Dendritic cell treated with granulocyte-macrophage colony-stimulating factor and Interleukin-4, amounts not matched to agents 40 ng/mL and 50 ng/mL, for 4 days (primary cell): ENCODE measurements at regions not wholly inside any gene's neighbourhood (a gene's known extent, or its start where the extent isn't known, plus 50 kb on each side); places are given as distances from the start of the nearest gene placed in this dataset.

Experiments
- H3K27ac Mint-ChIP-seq: one replicate; pipeline ENCODE4 v1.8.0; 2022; ENCODE audit warnings: mild to moderate bottlenecking, mixed read lengths
- H3K27me3 Mint-ChIP-seq: one replicate; pipeline ENCODE4 v1.8.0; 2022; ENCODE audit warnings: mild to moderate bottlenecking, mixed read lengths
- H3K36me3 Mint-ChIP-seq: one replicate; pipeline ENCODE4 v1.8.0; 2022; ENCODE audit warnings: low read depth, mixed read lengths
- H3K4me1 Mint-ChIP-seq: one replicate; pipeline ENCODE4 v1.8.0; 2022; ENCODE audit warnings: low read depth, mixed read lengths
- H3K4me3 Mint-ChIP-seq: one replicate; pipeline ENCODE4 v1.8.0; 2022; ENCODE audit warnings: mild to moderate bottlenecking, moderate library complexity, mixed read lengths
- H3K9me3 Mint-ChIP-seq: one replicate; pipeline ENCODE4 v1.8.0; 2022; ENCODE audit warnings: mixed read lengths
- intact Hi-C: fragments of 100-400 bp; cut with micrococcal nuclease; formaldehyde crosslinking; loops from one replicate; pipeline ENCODE4 v1.15.0; 2022

GRCh38 chr13:39232401-39232980, 194.2 kb downstream of the NHLRC3 start:
- H3K27ac Mint-ChIP-seq: no peak overlapping the region
- intact Hi-C loops: no loop called here
- no peaks in the 10 kb centered on the region for H3K9me3 Mint-ChIP-seq
- no peaks in the 10 kb centered on the region for H3K4me1 Mint-ChIP-seq
- no peak overlapping the region for H3K4me3 Mint-ChIP-seq
- no peaks in the 10 kb centered on the region for H3K27me3 Mint-ChIP-seq
- no peaks in the 10 kb centered on the region for H3K36me3 Mint-ChIP-seq

GRCh38 chr13:39232999-39233398, 194.7 kb downstream of the NHLRC3 start:
- no peaks in the 10 kb centered on the region for H3K36me3 Mint-ChIP-seq

DNA sequence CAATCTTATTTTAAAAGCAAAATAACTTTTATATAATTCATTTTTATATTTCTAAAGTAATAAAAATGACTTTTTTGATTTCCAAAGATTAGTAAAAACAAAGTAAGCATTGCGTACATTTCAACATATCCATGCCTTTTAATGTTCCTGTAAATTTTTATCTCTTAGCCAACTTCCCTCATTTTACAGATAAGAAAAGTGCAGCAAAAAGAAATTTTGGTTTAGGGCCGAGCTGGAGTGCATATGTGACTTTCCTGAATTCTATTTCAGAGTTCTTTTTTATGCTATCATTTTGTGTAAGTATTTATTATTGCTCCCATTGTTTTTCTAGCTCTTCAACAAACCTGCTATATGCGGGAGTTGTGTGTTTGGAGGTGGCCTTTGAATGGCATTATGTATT, 195.3 kb downstream of the NHLRC3 start:
- Mint-ChIP-seq H3K27me3 (no peaks in the 10 kb centered on the region), H3K4me3 (no peak overlapping the region), H3K4me1 (no peaks in the 10 kb centered on the region), H3K9me3 (no peaks in the 10 kb centered on the region), H3K27ac (no peak overlapping the region), H3K36me3 (no peaks in the 10 kb centered on the region)
- intact Hi-C loops: no loop called here

More at GRCh38 chr13:39232999-39233398, 194.7 kb downstream of the NHLRC3 start:
- no peaks in the 10 kb centered on the region for H3K4me1 Mint-ChIP-seq
- intact Hi-C loops: no loop called here
- H3K9me3 Mint-ChIP-seq: no peaks in the 10 kb centered on the region
- no peak overlapping the region for H3K27ac Mint-ChIP-seq
- H3K27me3 Mint-ChIP-seq: no peaks in the 10 kb centered on the region
- H3K4me3 Mint-ChIP-seq: no peak overlapping the region

- H3K9me3 Mint-ChIP-seq: no peaks in the 10 kb centered on the region
- no peaks in the 10 kb centered on the region for H3K36me3 Mint-ChIP-seq
- no peaks in the 10 kb centered on the region for H3K27me3 Mint-ChIP-seq
- no peaks in the 10 kb centered on the region for H3K4me1 Mint-ChIP-seq
- H3K27ac Mint-ChIP-seq: no peak overlapping the region
- intact Hi-C loops: no loop called here
- no peak overlapping the region for H3K4me3 Mint-ChIP-seq
Measured at GRCh38 chr13:39244561-39245230, 206.4 kb downstream of the NHLRC3 start.

DNA sequence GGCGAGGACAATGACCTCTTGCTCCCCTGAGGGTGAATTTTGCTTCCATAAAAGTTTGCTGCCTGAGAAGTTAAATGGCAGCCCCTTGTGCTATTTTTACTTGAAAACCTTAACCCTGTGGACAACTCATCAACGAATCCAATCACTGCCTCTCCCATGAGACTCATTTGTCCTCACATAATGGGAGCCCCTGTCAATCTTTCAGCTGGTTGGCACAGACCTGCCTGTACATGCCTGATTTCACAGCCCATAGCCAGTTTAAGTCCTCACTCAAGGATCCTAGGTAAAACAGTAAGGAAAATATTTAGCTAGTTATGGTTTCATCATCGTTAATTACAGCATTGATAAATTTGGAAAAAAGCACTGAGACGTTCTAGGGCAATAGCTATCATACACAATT, 207.4 kb downstream of the NHLRC3 start:
- no peak overlapping the region for H3K27ac Mint-ChIP-seq
- no peak overlapping the region for H3K4me3 Mint-ChIP-seq
- H3K9me3 Mint-ChIP-seq: no peaks in the 10 kb centered on the region
- no peaks in the 10 kb centered on the region for H3K4me1 Mint-ChIP-seq
- H3K27me3 Mint-ChIP-seq: no peaks in the 10 kb centered on the region
- no peaks in the 10 kb centered on the region for H3K36me3 Mint-ChIP-seq
- intact Hi-C loops: no loop called here

- Mint-ChIP-seq H3K27me3 (no peaks in the 10 kb centered on the region), H3K27ac (no peak overlapping the region), H3K36me3 (no peaks in the 10 kb centered on the region), H3K4me1 (no peaks in the 10 kb centered on the region), H3K9me3 (no peaks in the 10 kb centered on the region), H3K4me3 (no peak overlapping the region)
- intact Hi-C loops: no loop called here
Measured at GRCh38 chr13:39249982-39250381, 211.7 kb downstream of the NHLRC3 start.

GRCh38 chr13:39250440-39250839, 212.2 kb downstream of the NHLRC3 start:
- H3K4me3 Mint-ChIP-seq: no peak overlapping the region
- no peaks in the 10 kb centered on the region for H3K36me3 Mint-ChIP-seq
- H3K9me3 Mint-ChIP-seq: no peaks in the 10 kb centered on the region
- intact Hi-C loops: no loop called here
- H3K27ac Mint-ChIP-seq: no peak overlapping the region
- no peaks in the 10 kb centered on the region for H3K27me3 Mint-ChIP-seq
- no peaks in the 10 kb centered on the region for H3K4me1 Mint-ChIP-seq

- no peaks in the 10 kb centered on the region for H3K36me3 Mint-ChIP-seq
- no peaks in the 10 kb centered on the region for H3K4me1 Mint-ChIP-seq
- no peaks in the 10 kb centered on the region for H3K27me3 Mint-ChIP-seq
- intact Hi-C loops: no loop called here
- no peak overlapping the region for H3K27ac Mint-ChIP-seq
- H3K9me3 Mint-ChIP-seq: no peaks in the 10 kb centered on the region
- no peak overlapping the region for H3K4me3 Mint-ChIP-seq
Measured at GRCh38 chr13:39251340-39251739, 213.1 kb downstream of the NHLRC3 start.

- Mint-ChIP-seq H3K27ac (no peak overlapping the region), H3K9me3 (no peaks in the 10 kb centered on the region), H3K4me3 (no peak overlapping the region), H3K27me3 (no peaks in the 10 kb centered on the region), H3K4me1 (no peaks in the 10 kb centered on the region), H3K36me3 (no peaks in the 10 kb centered on the region)
- intact Hi-C loops: no loop called here
Measured at GRCh38 chr13:39253774-39254173, 215.5 kb downstream of the NHLRC3 start.

DNA sequence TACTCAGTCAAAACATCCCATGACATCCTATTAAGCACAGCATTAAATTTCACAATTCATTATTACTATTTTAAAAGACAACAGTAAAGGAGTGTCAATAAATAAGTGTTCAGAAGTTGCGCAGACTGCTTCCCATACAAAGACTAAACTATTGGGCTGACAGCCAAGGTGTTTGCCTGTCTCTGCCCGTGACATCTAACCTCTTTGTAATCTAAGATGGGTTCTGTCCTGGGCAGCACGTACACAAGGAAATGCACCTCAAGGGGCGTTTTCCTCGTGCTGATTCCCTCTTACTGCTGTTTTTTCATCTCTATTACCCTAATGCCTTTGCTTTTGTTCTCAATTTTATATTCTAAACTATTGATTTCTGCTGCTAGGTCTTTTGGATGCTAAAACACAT, 216.3 kb downstream of the NHLRC3 start:
- no peaks in the 10 kb centered on the region for H3K27me3 Mint-ChIP-seq

DNA sequence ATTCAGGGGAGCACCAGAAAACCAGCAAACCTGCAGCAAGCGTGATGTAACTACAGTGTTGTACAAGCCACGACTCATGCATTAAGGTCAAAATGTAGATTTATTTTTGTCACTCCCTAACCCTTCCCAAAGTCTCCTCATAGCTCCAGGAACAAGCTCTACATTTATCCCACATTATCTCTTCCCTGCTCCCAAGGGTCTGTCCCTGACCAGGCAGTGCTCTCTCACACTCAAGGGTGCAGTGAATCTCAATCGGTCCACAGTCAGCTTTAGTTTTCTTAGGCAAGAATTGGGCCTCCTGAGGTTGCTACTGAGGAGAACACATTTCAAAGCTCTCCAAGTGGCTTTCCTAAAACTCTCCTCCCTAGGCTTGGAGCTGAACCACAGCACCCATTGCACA, 219.4 kb downstream of the NHLRC3 start:
- Mint-ChIP-seq H3K27ac (no peak overlapping the region), H3K4me3 (no peak overlapping the region), H3K9me3 (no peaks in the 10 kb centered on the region), H3K27me3 (no peaks in the 10 kb centered on the region), H3K36me3 (no peaks in the 10 kb centered on the region), H3K4me1 (no peaks in the 10 kb centered on the region)
- intact Hi-C loops: no loop called here

More for the DNA sequence above, 216.3 kb downstream of the NHLRC3 start:
- H3K36me3 Mint-ChIP-seq: no peaks in the 10 kb centered on the region
- H3K4me3 Mint-ChIP-seq: no peak overlapping the region
- intact Hi-C loops: no loop called here
- no peaks in the 10 kb centered on the region for H3K9me3 Mint-ChIP-seq
- H3K4me1 Mint-ChIP-seq: no peaks in the 10 kb centered on the region
- H3K27ac Mint-ChIP-seq: no peak overlapping the region

- Mint-ChIP-seq H3K27ac (no peak overlapping the region), H3K9me3 (no peaks in the 10 kb centered on the region), H3K36me3 (no peaks in the 10 kb centered on the region), H3K27me3 (no peaks in the 10 kb centered on the region), H3K4me3 (no peak overlapping the region), H3K4me1 (no peaks in the 10 kb centered on the region)
- intact Hi-C loops: loop anchor here (5.0 kb wide), 1 partner anchor 207 kb away; no protein-coding TSS in a partner anchor
Measured at GRCh38 chr13:39259371-39260140, 221.3 kb downstream of the NHLRC3 start.

DNA sequence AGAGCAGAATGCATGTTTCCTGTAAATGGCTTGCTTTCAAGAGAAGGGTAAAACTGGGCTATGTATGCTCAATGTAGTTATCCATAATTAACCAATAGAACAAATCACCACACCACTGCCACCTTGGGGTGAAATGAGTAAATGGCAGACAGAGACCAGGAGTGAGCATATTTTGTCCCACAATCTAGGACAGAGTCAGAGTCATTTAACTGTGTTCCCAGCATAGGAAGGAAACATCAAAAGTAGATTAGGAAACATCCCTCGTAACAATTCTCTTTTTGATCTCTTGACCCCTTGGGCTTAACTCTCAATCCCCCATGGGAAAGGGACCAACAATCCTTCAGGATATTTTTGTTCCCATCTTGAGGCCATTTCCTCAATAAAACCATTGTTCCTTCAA, 224.8 kb downstream of the NHLRC3 start:
- Mint-ChIP-seq H3K36me3 (no peaks in the 10 kb centered on the region), H3K27ac (no peak overlapping the region), H3K27me3 (no peaks in the 10 kb centered on the region), H3K4me1 (no peaks in the 10 kb centered on the region), H3K4me3 (no peak overlapping the region), H3K9me3 (no peaks in the 10 kb centered on the region)
- intact Hi-C loops: loop anchor here (5.0 kb wide), 1 partner anchor 211 kb away; no protein-coding TSS in a partner anchor

GRCh38 chr13:39263531-39263930, 225.3 kb downstream of the NHLRC3 start:
- H3K4me1 Mint-ChIP-seq: no peaks in the 10 kb centered on the region
- no peaks in the 10 kb centered on the region for H3K27me3 Mint-ChIP-seq
- H3K36me3 Mint-ChIP-seq: no peaks in the 10 kb centered on the region
- no peak overlapping the region for H3K27ac Mint-ChIP-seq
- no peaks in the 10 kb centered on the region for H3K9me3 Mint-ChIP-seq
- intact Hi-C loops: loop anchor here (5.0 kb wide), 1 partner anchor 211 kb away; no protein-coding TSS in a partner anchor
- H3K4me3 Mint-ChIP-seq: no peak overlapping the region
